Activated gamma-delta T cell treated with anti-CD3 and anti-CD28 coated beads, Interleukin-2, amount 50 U/mL, for 16 hours (primary cell): ENCODE measurements at regions not wholly inside any gene's neighbourhood (a gene's known extent, or its start where the extent isn't known, plus 50 kb on each side); places are given as distances from the start of the nearest gene placed in this dataset.
"Not testable (repeated sequence)": the region's sequence is repeated elsewhere in the genome, so short reads cannot be mapped to it uniquely, and the experiment has no call there.

ENCODE experiments used
- DNase-seq: peaks from one replicate; pipeline ENCODE4 v3.0.0-alpha.2; 2020; ENCODE audit warnings: low read depth

DNA sequence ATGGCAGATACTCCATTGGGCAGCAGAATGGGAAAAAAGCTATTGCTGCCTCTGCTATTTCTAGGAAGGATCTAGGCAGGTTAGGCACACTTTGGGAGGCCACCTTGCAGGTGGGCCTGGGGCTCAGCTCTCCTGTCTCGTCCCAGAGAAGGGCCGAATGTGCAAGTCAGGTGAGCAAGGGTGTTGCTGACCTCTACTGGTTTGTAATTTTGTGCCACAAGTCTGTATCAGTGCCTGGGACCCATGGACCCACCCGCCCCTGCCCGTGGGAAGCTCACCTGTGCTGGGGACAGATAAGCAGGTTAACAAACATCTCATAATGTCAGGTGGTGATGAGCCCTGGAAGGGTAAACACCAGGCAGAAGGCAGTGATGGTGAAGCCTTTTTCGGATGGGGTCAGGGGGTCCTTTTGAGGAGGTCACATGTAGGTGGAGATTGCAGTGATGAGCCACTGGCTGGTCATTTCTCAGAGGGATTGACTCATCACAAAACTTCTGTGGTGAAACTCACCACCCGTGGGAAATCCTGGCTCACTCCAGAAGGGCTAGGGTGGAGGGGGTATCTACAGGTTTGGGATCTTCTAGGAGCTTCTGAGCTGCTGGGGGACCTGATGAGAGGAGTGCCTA, 161.3 kb downstream of the KLF13 start:
- DNase-seq, result no peak

DNA sequence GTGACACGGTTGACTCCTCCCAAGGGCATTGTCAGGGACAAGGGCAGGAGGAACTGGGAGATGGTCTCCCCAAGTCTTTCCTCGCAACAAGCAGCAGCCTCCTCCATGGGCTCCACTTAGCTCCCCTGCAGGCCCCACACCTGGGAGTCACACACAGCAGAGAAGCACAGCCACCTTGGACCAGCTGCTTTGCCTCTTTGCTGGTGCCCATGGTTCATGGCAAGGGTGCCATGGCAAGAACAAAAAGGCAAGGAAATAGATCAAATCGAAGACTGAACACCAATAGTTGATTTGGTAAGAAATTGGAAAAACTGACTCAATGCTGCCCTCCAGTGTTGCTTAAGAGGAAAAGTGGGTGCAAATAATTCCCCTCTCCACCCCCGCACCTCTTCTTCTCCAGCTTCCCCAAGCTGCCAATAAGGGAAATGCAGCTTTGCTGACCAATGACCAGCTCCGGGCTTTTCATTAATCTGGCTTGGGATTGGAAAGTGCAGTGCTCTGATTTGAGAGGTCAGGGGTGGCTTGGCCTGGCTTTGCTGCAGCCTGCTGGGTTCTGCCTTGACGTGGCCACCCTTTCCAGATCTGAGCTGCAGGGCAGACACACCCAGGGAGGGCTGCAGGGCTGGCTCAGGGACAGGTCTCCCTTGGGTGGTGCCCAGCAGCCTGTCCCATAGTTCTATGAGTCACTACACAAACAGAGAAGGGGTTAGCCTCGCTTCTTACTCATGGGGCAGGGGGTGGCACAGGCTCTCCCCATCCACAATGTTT, 162.0 kb downstream of the KLF13 start:
- DNase-seq, result no peak

DNA sequence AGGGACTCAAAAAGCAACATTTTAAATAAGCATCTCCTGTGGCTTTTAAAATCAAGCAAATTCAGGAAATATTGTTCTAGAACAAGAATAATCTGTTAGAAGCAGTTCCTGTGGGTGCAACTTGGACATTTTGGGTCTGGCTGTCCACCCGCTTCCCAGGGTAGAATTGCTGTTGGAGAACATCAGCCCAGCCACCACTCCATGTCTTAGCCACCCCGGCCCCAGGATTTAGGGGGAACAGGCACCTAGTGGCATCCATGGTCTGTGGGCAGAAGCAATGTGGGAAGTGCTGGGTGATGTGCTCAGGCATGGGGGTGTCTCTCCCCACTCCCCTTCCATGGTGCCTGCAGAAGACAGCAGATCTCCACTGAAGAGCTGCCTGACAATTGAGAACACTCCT, 162.6 kb downstream of the KLF13 start:
- no peak for DNase-seq

DNA sequence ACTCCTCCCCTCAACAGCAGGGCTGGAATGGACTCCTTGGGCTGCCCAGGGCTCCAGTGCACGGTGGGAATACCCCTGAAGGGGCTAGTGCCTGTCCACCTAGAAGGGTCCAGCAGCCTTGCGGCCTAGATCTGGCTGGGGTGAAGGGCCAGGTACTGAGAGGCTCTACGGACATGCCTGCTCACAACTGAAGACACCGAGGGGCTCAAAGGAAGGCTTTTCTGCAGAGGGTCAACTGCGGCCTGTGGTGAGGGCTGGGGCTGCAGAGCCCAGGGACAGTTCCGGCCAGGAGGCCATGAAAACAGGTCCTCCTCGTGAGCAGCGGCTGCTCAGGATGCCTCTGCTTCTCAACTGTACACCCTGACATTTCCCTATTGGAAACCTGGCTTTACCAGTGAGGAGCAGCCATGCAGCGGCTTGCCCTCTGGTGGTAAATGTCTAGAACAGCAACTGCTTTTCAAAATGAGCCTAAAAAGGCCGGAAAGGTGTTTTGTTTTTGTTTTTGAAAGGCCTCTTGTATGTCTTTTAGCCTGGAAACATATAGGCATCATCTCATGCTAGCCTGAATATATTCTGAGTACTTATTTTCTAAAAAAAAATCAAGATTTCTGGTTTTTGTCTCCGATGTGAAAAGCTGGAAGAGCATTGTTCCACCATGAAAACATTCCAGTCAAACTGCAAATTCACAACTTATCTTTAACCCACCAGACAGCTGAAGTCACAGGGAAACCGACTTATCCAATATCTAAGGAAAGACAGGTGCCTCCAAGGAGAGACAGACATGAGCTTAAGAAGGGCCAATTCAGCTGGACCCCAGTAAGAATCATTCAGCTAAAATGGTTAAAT, 163.4 kb downstream of the KLF13 start:
- no peak for DNase-seq

DNA sequence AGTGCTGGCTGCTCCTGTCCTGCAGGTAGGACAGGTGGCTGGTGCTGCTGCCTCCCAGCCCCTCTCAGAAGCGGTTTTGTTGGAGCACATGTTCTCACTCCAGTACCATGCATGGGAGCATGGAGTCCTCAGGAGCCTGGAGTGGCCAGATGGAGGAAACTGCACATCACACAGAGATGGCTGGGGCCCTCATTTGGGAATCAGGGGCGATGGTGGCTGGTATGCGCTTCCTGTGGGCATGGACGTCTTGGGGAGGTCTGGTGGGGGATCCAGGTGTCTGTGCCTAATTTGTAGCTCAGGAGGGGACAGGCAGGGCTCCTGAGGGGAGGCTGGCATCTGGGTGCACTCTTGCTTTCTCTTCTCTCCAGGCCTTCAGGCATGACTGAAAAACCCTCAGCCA, 168.2 kb downstream of the KLF13 start:
- DNase-seq, result no peak

DNA sequence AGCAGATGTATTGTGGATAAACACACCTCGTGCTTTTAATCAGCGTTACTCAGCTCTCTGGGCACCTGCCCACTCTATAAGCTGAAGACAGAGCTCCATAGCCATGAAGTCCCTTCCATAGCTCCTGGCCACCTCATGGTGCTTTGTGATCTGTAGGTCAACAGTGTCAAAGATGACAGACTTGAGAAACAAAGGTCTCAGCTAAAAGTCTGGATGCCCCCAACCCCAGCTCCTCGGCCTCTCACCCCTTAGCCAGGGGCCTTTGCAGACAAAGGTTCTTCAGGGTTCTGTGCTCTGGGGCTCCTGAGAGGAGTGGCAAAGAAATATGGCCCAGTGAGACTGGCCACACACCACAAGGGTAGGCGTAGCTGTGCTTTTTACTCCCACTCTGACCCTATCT, 168.6 kb downstream of the KLF13 start:
- DNase-seq, result no peak

DNA sequence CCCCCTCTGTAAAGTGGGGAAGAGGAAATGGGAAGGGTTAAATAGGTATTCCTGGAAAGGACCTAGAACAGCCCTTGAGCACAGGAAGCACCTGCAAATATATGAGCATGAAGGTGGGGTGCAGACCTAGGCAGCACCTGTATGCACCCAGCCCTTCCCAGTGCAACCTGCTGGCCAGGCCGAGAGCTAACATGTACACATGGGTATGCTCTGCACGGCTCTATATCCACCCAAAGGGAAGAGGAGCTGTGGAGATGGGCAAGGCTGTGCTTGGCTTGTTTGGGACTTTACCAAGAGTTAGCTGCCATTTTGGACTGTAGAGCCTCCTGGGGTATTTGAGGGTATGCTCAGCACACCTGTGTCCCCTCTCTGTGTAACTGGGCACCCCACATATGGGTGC, 171.2 kb downstream of the KLF13 start:
- no peak for DNase-seq

DNA sequence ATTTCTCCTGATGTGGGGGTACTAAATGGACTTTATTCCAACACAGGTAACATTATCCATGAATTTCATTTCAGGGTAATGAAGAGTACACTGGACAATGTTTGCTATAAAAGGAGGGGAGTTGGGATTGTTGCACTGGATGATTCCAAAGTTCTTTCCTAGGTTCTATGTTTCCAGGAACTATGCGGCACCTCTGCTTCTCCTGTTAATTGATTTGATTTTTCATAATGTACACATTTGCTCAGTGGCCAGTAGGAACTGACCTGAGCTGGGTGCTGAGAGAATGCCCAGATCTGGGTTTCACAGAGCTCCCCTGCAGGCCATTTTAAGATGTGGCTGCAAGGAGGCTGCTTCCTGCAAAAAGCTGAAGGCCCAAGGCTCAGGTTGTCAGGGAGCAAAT, 171.7 kb downstream of the KLF13 start:
- DNase-seq, result no peak

DNA sequence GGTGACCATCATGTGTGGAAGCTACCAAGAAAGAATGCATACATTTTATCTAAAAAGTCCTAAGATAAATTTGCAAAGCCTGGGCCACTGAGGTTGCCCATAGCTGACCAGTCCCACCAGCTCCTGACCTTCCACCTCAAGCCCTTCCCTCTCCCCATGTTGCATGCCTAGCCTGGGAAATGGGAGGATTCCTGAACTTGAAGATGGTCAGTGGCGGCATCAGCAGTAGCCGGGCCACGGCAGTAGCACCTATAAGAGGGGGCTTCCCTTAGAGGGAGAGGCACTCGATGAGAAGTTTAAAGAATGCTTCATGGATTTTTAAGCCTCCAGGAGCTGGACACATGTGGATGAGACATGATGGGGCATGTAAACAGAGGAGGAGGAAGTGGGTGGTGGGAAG, 172.1 kb downstream of the KLF13 start:
- no peak for DNase-seq

DNA sequence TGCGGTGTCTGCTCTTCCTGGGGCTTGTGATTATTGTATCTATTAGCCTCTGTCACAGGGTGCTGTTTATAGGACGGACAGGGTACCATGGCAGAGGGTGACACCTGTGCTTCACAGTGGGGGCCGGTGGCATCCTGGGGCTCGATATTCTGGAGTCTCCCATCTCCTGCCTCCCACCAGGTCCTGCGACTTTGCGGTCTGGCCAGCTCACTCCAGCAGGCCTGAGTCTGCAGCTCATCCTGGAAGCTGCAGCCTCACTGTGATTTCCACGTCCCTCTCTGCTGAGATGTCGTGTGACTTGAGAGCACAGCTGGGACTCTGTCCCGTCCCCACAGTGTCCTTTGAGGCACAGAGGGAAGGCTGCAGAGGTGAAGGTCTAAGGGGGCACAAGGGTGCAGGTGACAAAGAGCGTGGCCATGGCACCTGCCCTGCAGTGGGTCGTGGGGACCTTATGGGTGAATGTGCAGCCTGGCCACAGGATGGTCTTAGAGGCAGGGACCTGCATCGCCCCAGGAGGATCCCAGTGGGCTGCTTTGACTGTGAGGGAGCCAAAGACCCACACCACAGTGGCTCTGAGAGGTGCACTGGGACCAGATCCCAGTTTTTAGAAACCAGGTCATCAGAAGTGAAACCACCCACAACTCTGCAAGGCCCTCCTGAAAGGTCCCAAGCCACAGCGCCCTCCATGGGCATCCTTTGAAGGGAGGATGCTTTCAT, 172.8 kb downstream of the KLF13 start:
- no peak for DNase-seq

DNA sequence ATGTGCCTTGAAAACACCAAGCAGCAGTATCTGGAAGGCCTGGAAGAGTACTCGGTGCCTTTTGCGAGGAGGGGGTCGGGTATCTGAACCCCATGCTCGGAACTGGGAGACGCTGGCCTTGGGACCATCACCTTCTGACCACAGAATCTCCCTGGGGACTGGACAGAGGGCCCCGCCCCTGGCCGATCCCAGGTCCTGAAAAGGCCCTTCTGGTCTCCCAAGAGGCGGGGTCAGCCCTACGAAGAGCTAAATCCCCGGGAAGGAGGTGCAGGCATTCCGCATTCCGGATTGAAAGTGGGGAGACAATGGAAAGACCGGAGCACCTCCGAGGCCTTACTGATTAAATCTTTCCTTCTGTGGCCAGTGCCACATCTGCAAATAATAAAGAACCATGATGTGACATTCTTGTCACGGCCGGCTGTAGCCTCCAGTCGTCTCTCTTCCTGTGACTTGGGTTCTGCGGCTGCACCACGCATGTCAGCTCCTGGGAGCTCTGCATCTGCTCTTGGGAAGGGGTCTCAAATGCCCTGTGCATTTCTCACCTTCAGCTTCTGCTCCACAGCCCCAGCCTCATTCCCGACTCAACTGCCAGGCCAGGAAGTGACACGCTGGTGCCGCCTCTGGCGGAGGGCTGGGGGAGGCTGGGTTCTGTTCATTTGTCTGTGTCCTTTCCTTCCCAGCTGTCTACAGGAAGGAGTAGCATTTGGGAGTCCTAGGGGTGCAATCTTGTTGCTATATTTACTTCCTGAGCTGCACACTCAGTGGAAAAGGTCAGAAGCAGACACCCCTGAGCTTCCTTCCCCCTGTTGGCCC, 173.5 kb downstream of the KLF13 start:
- no peak for DNase-seq

DNA sequence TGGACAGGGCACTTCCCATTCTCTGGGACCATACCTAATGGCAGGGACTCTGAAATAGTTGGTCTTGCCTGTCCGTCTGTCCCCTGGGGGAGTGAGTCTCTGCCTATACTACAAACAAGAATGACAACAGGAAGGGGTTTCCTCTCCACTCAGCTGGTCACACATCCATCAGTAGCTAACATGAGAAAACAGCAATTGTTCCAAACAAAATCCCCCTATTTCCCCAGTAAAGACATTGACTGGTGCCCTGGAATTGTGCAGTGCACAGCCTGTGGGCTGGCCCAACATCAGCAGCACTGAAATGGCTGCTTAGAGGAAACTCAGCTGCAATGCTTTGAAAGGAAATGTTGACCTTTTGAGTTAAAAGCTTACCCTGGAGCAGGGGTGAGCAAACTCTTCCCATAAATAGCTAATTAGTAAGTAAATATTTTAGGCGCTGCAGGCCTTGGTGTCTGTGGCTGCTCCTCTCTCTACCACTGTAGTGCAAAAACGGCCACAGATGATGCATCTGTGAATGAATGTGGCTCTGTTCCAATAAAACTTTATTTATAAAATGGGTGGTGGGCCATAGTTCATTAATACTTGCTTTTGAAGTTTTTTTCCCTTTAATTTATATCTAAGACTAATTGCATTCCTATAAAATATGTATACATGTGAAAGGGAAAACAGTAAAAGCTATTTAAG, 174.3 kb downstream of the KLF13 start:
- no peak for DNase-seq

DNA sequence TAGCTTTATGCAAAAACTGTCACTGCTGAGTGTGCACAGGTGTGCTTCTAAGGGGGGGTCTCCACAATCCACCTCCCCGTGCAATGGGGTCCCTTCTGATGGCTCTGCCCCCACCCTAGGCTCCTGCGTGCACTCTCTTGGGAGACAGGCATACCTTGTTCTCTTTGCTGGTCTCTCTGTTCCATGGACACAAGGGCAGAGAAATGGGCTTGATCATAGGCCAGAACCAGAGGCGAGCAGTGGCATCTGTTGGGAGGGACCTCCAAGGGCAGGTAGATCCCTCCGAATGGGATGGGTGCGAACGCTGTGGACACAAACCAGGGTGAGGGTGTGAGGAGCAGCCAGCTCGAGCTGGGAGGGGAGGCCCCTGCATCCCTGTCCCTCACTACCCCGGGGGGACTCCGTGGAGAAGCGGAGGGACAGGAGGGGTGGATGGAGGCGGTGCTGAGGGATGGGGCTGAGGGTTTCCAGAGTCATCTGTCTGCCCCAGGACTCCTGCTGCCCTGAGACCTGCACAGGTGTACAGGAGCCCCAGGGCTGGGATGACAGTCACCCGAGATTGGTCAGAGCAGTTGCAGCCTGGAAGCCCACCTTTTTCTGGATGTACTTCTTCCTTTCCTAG, 175.0 kb downstream of the KLF13 start:
- DNase-seq, result no peak

DNA sequence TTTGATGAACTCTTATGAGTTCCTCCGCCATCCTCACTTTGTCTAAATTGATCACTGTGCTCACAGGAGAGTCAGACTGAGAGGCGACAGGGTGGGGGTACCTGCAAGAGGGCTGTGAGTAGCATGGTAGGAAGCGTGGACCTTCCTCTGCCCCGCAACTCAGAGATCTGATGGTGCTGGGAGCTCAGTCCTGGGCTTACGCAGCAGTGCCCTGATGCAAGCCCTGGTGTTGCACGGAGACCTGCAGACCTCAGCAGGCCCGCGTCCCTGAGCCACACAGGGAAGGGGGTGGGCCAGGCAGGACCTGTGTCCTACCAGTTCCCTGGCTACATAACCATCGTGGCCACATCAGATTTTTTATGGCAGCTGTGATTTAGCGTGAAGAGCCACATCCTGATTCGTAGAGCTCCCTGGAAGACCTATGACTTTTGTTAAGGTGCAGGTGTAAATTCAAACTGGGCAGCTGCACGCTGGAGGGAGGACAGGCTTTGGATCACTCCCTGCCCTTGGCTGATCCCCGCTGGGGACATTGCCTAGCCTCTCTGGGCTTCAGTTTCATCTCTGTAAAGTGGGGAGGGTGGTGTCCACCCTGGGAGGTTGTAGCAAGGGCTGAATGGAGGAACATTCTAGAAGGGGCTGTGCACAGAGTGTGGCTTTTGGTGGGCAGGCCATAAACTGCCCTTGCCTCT, 176.1 kb downstream of the KLF13 start:
- no peak for DNase-seq

DNA sequence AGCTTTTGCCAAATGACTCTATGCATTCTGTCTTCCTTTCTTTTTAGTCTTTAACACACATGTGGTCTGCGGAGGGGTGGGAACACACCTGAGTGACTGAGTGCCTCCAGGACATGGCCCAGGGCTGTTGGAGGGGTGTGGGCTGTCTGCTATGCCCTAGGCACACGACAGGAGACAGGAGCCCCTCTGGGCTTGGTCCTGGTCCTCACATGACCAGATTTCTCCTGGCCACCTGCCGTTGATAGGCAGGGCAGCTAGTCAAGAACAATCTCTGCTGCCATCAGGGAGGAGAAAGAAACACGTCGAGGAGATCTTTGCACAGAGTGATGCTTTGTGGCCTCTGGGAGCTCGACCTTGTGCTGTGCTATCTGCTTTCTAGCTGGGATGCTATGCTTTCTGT, 176.6 kb downstream of the KLF13 start:
- DNase-seq, result no peak

DNA sequence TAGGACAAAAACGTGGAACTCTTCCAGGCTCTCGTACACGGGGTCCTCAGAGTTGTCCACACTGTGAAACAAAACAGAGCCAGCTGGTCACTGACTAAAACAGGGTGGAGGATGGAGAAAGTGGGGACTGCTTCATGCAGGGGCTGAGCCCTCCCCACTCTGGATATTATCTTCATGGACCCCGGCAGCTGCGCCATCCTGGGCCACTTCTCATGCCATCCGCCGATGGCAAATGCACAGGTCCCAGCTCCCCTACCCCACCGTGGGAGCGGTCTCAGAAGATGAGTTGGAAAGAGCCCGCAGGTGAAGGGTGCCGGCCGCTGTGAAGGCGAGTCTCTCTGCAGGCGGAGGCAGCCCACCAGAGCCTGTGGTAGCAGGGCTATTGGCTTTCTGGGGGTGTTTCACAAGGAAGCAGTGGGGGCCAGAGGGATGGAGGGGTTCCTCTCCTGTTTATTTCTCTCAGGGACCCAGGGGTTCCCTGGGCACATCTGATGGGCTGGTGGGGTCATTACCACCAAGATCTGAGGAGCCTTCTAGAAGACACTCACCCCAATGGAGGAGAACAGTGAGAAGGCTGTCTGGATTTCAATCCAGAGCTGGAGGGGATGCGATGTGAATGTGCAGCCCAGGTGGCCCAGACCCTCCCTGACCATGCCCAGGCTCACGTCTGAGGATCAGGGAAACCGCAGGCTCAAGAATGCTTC, 177.3 kb downstream of the KLF13 start:
- no peak for DNase-seq

DNA sequence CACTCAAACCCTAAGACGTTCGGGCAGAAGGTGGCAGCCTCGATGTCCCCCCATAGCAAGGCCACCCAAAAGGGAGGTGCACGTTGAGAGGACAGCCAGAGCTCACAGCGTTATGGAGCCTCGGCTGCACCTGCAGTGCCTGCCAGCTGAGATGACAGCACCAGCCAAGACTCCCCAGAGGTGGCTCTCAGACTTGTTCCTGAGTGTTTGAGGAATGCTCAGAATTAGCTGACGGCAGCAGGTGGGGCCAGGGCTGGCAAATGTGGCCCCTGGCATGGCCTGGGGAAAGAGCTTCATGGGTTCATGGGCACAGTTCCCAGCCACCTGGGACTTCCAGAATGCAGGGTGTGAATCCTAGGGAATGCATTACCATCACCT, 177.8 kb downstream of the KLF13 start:
- DNase-seq, result no peak

DNA sequence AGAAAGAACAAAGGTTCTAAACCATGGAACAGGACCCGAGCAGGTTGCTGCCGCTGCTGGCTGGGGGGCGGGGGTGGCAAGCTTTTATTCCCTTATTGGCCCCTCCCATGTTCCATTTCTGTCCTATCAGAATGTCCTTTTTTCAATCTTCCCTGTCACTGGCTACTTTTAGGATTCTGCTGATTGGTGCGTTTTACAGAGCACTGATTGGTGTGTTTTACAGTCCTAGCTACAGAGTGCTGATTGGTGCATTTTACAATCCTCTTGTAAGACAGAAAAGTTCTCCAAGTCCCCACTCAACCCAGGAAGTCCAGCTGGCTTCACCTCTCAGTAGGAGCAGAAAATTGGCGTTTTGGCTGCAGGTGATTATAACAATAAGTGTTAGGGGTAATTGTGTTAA, 180.9 kb downstream of the KLF13 start:
- DNase-seq, result not testable (repeated sequence)

DNA sequence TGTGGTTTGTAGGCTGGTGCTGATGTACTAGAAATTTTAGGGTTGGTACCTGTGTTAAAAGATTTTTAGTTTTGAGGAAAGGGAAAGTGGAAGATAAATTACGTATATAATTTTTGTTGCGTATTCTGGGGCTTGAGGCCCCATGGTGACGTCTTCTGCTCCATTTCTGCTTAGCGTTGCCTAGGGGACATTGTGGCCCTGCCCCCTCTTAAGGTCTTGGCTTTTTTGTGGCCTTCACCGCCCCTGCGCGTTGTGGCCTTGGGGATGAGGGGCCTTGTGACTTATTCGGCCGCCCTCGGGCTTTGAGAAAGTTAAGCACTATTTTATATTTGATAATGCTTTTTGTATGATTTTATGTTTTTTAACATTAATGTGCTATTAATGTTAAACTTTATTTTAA, 182.0 kb downstream of the KLF13 start:
- DNase-seq, result no peak
